ENCODE measurements at regions not wholly inside any gene's neighbourhood (a gene's known extent, or its start where the extent isn't known, plus 50 kb on each side); places are given as distances from the start of the nearest gene placed in this dataset.

DNA sequence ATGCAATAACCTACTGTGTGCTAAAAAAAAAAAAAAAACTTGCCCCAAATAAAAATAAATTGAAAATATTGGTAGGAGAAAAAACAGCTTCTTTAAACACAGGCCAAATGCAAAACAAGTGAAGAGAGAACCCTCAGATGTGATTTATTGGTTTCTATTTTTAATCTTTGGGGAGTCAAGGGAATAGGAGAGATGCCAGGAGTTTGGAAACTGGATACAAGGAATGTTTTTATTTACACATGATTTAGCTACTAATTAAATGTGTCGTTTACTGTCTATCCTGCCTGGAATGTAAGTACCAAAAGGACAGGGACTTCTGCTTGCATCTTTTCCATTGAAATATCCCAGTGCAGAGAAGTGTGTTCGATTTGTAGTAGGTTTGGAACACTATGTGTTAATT, 810.7 kb downstream of the MAFB start:
- FAIRE-seq (no peak), DNase-seq (ENCODE audit: insufficient read length, low spot score) (no peak)
- no peak for TF ChIP-seq TAF1 (IDR thresholded peaks at IDR 0.05; ENCODE audit: low read depth, low read length)
- TF ChIP-seq SPI1 (IDR thresholded peaks at IDR 0.05; ENCODE audit: low read depth, low read length) = no peak
- no peak for TF ChIP-seq PAX5 (IDR thresholded peaks at IDR 0.05; ENCODE audit: insufficient read depth, low read length, severe bottlenecking)
- TF ChIP-seq POLR2AphosphoS5 (IDR thresholded peaks at IDR 0.05; ENCODE audit: low read depth, low read length) = no peak
- no peak for TF ChIP-seq POLR2A (IDR thresholded peaks at IDR 0.05; ENCODE audit: low read depth, low read length)
- TF ChIP-seq POU2F2 (IDR thresholded peaks at IDR 0.05; ENCODE audit: low read depth, low read length) = no peak

DNA sequence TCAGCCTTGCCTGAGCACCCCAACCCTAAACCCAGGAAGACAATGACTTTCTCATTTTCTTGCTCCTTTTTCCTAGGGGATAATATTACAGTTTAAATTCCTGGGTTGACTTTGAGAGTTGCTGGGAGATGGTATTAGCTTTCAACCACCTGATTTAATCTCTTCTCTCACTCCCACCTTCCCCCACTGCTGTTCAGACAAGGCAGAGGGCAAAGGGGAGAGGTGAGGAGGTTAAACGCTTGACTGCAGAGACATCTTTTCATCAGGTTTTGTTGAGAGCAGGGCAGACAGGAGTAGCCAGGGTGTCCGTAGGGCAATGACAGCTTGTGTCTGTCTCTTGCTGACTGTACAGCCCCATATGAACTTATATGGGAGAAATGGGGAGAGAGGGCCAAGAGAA, 811.2 kb downstream of the MAFB start:
- DNase-seq (ENCODE audit: insufficient read length, low spot score) (no peak), FAIRE-seq (no peak)
- TF ChIP-seq SPI1 (IDR thresholded peaks at IDR 0.05; ENCODE audit: low read depth, low read length) = no peak

GRCh38 chr20:39876976-39877635, 811.9 kb downstream of the MAFB start:
- FAIRE-seq (no peak), DNase-seq (ENCODE audit: insufficient read length, low spot score) (no peak)
- TF ChIP-seq PAX5 (IDR thresholded peaks at IDR 0.05; ENCODE audit: insufficient read depth, low read length, severe bottlenecking) = no peak
- TF ChIP-seq POLR2AphosphoS5 (IDR thresholded peaks at IDR 0.05; ENCODE audit: low read depth, low read length) = no peak

DNA sequence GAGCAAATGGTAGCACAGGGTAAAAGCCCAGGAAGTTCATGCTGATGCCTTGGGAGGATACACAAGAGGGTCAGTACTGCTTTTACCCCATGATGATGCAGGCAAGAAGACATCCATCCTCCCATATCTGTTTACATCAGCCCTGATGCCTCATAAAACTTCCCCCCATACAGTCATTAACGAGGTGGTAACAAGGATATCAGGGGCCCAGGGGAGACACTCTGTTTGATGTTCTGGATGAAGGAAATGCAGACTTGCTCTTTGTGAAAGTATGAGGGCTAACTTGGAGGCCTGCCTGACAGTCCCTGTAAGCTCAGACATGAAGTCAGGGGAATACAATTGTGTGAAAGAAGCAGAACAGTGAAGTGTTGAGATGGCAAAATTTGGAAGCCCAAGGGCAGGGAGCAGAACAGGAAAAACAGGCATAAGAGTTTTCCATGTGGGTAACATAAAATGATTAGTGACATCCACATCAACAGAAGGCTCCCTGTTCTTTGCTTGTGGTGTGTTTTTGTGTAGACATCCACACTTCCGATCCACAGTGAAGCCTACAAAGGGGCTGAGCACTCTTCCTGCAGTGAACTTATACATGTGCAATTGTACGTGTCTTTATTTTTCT, 813.4 kb downstream of the MAFB start:
- TF ChIP-seq TAF1 (IDR thresholded peaks at IDR 0.05; ENCODE audit: low read depth, low read length) (no peak), PAX5 (IDR thresholded peaks at IDR 0.05; ENCODE audit: insufficient read depth, low read length, severe bottlenecking) (no peak), POLR2AphosphoS5 (IDR thresholded peaks at IDR 0.05; ENCODE audit: low read depth, low read length) (no peak), POLR2A (IDR thresholded peaks at IDR 0.05; ENCODE audit: low read depth, low read length) (no peak), SPI1 (IDR thresholded peaks at IDR 0.05; ENCODE audit: low read depth, low read length) (no peak), POU2F2 (IDR thresholded peaks at IDR 0.05; ENCODE audit: low read depth, low read length) (no peak)
- DNase-seq (ENCODE audit: insufficient read length, low spot score) = no peak
- no peak for FAIRE-seq

- DNase-seq (ENCODE audit: insufficient read length, low spot score) (peak; percentile 32), FAIRE-seq (peak; percentile 87)
- TF ChIP-seq SPI1 (IDR thresholded peaks at IDR 0.05; ENCODE audit: low read depth, low read length) = no peak
- TF ChIP-seq TAF1 (IDR thresholded peaks at IDR 0.05; ENCODE audit: low read depth, low read length) = no peak
These were observed 814.8 kb downstream of the MAFB start for GRCh38 chr20:39874049-39874893.

DNA sequence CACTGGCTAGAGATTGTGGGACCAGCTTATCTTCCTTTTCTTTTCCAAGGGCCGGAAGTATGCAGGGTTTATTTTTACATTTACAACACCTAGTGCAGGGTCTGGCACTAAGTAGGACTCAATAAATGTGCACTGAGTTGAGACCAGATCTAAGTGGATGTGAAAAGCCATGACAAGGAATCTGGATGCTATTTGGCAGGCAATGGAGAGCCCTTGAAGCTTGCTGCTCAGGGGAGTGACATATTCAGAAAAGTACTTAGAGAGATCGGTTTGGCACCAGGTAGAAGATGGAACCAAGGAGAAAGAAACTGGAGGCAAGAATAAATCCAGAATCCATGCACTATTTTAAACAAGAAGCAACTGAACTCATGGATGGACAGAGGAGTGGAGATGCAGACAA, 815.8 kb downstream of the MAFB start:
- TF ChIP-seq POLR2AphosphoS5 (IDR thresholded peaks at IDR 0.05; ENCODE audit: low read depth, low read length) = no peak
- FAIRE-seq (no peak), DNase-seq (ENCODE audit: insufficient read length, low spot score) (no peak)

DNA sequence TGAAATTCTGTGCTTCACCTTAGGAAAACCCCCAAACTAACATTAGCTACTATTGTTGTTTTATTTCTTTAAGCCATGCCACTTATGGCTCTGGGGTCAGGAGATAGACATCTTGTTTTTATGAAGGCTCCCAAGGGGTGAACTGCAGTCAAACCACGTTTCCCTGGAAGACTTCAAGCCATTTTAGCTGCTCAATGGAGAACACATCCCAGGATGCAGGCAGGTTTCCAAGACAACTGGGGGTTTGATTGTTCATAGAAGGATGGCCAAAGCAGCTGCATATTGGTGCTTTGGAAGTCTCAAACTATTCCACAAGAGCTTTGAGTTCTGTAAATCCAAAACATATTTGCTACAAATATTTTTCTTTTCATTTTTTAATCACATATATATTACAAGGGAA, 818.0 kb downstream of the MAFB start:
- TF ChIP-seq SPI1 (IDR thresholded peaks at IDR 0.05; ENCODE audit: low read depth, low read length) (no peak), POLR2AphosphoS5 (IDR thresholded peaks at IDR 0.05; ENCODE audit: low read depth, low read length) (no peak), POLR2A (IDR thresholded peaks at IDR 0.05; ENCODE audit: low read depth, low read length) (no peak), POU2F2 (IDR thresholded peaks at IDR 0.05; ENCODE audit: low read depth, low read length) (no peak), PAX5 (IDR thresholded peaks at IDR 0.05; ENCODE audit: insufficient read depth, low read length, severe bottlenecking) (no peak)
- FAIRE-seq (no peak), DNase-seq (ENCODE audit: insufficient read length, low spot score) (no peak)

GRCh38 chr20:39865446-39865845, 823.6 kb downstream of the MAFB start:
- FAIRE-seq (no peak), DNase-seq (ENCODE audit: insufficient read length, low spot score) (no peak)
- no peak for TF ChIP-seq TAF1 (IDR thresholded peaks at IDR 0.05; ENCODE audit: low read depth, low read length)

DNA sequence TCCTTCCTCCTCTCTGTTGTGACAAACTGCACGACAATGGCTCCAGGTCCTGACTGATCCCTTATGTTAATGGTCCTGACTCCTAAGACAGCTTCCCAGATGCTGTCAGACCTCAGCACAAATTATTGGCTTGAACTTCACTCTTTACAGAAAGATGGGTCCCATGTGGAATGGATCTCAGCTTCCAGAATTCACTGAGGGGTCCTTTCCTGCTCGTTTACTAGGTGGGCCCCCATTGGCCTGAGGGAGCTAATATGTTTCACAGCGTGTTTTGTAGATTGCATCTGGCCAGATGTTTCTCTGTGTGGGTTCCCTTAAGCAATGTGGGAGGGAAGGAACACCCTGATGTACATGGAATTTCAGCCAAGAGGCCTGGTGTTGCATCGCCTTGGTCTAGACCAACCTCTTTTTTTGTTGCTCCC, 826.6 kb downstream of the MAFB start:
- no peak for DNase-seq (ENCODE audit: insufficient read length, low spot score)
- TF ChIP-seq POU2F2 (IDR thresholded peaks at IDR 0.05; ENCODE audit: low read depth, low read length) (no peak), SPI1 (IDR thresholded peaks at IDR 0.05; ENCODE audit: low read depth, low read length) (no peak), PAX5 (IDR thresholded peaks at IDR 0.05; ENCODE audit: insufficient read depth, low read length, severe bottlenecking) (no peak), POLR2AphosphoS5 (IDR thresholded peaks at IDR 0.05; ENCODE audit: low read depth, low read length) (no peak), POLR2A (IDR thresholded peaks at IDR 0.05; ENCODE audit: low read depth, low read length) (no peak), TAF1 (IDR thresholded peaks at IDR 0.05; ENCODE audit: low read depth, low read length) (no peak)
- no peak for FAIRE-seq

GRCh38 chr20:39861381-39861780, 827.7 kb downstream of the MAFB start:
- TF ChIP-seq SPI1 (IDR thresholded peaks at IDR 0.05; ENCODE audit: low read depth, low read length) (no peak), POU2F2 (IDR thresholded peaks at IDR 0.05; ENCODE audit: low read depth, low read length) (no peak), TAF1 (IDR thresholded peaks at IDR 0.05; ENCODE audit: low read depth, low read length) (no peak), POLR2A (IDR thresholded peaks at IDR 0.05; ENCODE audit: low read depth, low read length) (no peak), PAX5 (IDR thresholded peaks at IDR 0.05; ENCODE audit: insufficient read depth, low read length, severe bottlenecking) (no peak), POLR2AphosphoS5 (IDR thresholded peaks at IDR 0.05; ENCODE audit: low read depth, low read length) (no peak)
- FAIRE-seq = no peak
- no peak for DNase-seq (ENCODE audit: insufficient read length, low spot score)

All from GM12891 (cell line).